NT2/D1 (cell line): ENCODE measurements at regions not wholly inside any gene's neighbourhood (a gene's known extent, or its start where the extent isn't known, plus 50 kb on each side); places are given as distances from the start of the nearest gene placed in this dataset.

Experiments
- DNase-seq: peaks from one replicate; pipeline ENCODE4 v3.0.0-alpha.2; 2011; ENCODE audit warnings: low read depth, low spot score
- H3K27me3 ChIP-seq: 2 replicates; pipeline ENCODE4 v1.6.0; 2011; ENCODE audit warnings: mild to moderate bottlenecking; ENCODE audit not compliant: insufficient read length, insufficient read depth
- H3K36me3 ChIP-seq: 2 replicates; pipeline ENCODE4 v1.6.1; 2011; ENCODE audit warnings: mild to moderate bottlenecking, low read length, mixed read lengths; ENCODE audit not compliant: insufficient read depth, insufficient read length
- H3K4me1 ChIP-seq: 2 replicates; pipeline ENCODE4 v1.5.1; 2011; ENCODE audit not compliant: insufficient read depth, insufficient read length
- H3K4me3 ChIP-seq: 2 replicates; pipeline ENCODE4 v1.5.1; 2011; ENCODE audit warnings: low read depth; ENCODE audit not compliant: insufficient read length
- H3K9ac ChIP-seq: 2 replicates; pipeline ENCODE4 v1.6.0; 2011; ENCODE audit warnings: low read depth; ENCODE audit not compliant: insufficient read length
- H3K9me3 ChIP-seq: 2 replicates; pipeline ENCODE4 v1.5.1; 2011; ENCODE audit warnings: mild to moderate bottlenecking, low read length; ENCODE audit not compliant: insufficient read depth
- SUZ12 ChIP-seq: IDR thresholded peaks from 2 replicates; pipeline ENCODE4 v1.6.1; 2011; ENCODE audit not compliant: insufficient read length, insufficient read depth; ENCODE audit errors: extremely low read depth
- YY1 ChIP-seq: IDR thresholded peaks from 2 replicates; pipeline ENCODE4 v1.6.1; 2011; ENCODE audit not compliant: insufficient read length, insufficient read depth
- ZNF274 ChIP-seq: IDR thresholded peaks from 2 replicates; pipeline ENCODE4 v1.6.1; 2011; ENCODE audit warnings: mild to moderate bottlenecking, low read depth, low read length

DNA sequence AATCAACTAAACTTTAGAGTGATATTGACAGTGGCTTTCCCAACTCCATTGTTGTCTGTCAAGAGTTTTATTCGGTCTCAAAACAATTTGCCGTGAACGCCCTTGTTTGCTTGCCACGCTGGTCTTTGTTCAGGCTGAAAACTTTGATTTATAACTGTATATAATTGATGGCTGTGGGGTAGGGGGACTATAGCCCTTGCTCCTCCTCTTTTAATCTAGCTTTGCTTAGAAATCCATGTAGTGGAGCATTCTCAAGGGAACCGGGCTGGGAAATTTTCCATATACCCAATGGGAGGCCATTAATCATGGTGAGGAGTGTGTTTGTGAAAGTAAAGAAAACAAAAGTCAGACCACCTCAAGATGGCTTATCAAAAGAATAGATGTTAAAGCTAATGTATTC lies 339.8 kb upstream of the RARB start:
- no peak overlapping the region for H3K9ac ChIP-seq
- DNase-seq: no peak
- no peak overlapping the region for H3K4me3 ChIP-seq
- no peaks in the 10 kb centered on the region for H3K27me3 ChIP-seq
- TF ChIP-seq ZNF274: no peak
- TF ChIP-seq YY1: no peak
- TF ChIP-seq SUZ12: no peak
- no peaks in the 10 kb centered on the region for H3K36me3 ChIP-seq
- H3K4me1 ChIP-seq: no peaks in the 10 kb centered on the region
- H3K9me3 ChIP-seq: peaks cover 7% of the 10 kb centered on the region

DNA sequence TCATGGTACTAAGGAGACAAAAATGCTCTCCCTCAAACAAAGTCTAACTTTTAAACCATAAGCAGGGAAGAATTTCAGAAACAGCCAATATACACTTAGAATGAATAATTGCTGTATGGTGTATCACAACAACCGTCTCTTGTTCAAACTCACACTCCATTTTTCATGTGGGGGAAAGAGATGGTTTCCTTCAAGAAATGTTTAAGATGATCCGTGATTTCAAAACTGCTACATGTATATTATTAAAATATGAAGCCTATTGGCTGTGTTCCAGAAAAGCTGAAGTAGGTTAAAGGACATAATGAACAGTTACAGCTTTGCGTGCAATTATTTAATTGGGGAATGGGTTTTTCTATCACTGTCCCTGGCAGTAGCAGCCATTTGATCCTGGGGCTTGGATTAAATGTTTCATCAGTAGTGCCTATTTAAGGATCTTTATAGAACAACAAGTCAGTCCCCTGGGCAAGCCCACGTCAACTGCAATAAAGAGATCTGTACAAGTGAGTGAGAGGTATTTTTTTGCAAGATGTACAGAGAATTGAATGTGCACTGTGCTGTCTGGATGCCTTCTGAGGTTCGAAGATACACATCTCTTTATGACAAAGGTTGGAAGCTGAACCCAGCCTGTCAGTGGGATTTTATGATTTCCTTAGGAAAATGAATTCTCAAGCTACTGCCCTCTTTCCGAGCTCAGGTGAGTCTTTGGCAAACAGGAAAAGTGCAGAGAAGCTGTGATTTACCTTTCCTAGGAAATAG lies 337.2 kb upstream of the RARB start:
- H3K27me3 ChIP-seq: no peaks in the 10 kb centered on the region
- DNase-seq: no peak
- TF ChIP-seq SUZ12 (no peak), ZNF274 (no peak), YY1 (no peak)
- H3K4me1 ChIP-seq: no peaks in the 10 kb centered on the region
- no peak overlapping the region for H3K9ac ChIP-seq
- H3K9me3 ChIP-seq: peaks cover 4% of the 10 kb centered on the region; the same call in 1 of the 2 replicates
- no peak overlapping the region for H3K4me3 ChIP-seq
- no peaks in the 10 kb centered on the region for H3K36me3 ChIP-seq

- no peaks in the 10 kb centered on the region for H3K36me3 ChIP-seq
- no peaks in the 10 kb centered on the region for H3K27me3 ChIP-seq
- no peak for DNase-seq
- no peak overlapping the region for H3K9ac ChIP-seq
- no peaks in the 10 kb centered on the region for H3K4me1 ChIP-seq
- no peaks in the 10 kb centered on the region for H3K9me3 ChIP-seq
- no peak overlapping the region for H3K4me3 ChIP-seq
- TF ChIP-seq ZNF274 (no peak), YY1 (no peak), SUZ12 (no peak)
These were observed 336.1 kb upstream of the RARB start for GRCh38 chr3:25091934-25092333.

- Histone ChIP-seq H3K27me3 (no peaks in the 10 kb centered on the region), H3K4me1 (no peaks in the 10 kb centered on the region), H3K9ac (no peak overlapping the region), H3K9me3 (no peaks in the 10 kb centered on the region), H3K36me3 (no peaks in the 10 kb centered on the region), H3K4me3 (no peak overlapping the region)
- TF ChIP-seq YY1 (no peak), ZNF274 (no peak), SUZ12 (no peak)
- no peak for DNase-seq
These were observed 333.0 kb upstream of the RARB start for GRCh38 chr3:25094932-25095685.

DNA sequence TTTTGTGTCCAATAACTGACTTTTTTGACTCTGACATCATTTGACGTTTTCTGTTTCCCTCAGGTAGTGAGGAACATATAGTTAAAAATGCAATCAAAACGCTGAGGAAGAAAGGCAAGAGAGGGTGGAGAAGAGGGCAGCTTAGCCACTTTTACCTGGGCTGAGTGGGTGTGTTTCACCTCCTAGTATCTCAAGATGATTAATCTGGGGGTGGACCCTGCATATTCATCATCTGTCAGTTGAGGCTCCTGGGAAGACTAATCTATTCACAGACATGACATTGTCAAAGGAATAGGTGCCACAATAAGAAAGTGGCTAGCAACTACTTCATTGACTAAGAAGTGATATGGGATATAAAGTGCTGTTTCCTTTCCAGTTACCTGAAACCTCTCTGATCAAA lies 331.5 kb upstream of the RARB start:
- TF ChIP-seq ZNF274 (no peak), YY1 (no peak), SUZ12 (no peak)
- H3K27me3 ChIP-seq: no peaks in the 10 kb centered on the region
- DNase-seq: no peak
- no peaks in the 10 kb centered on the region for H3K36me3 ChIP-seq
- no peak overlapping the region for H3K4me3 ChIP-seq
- no peaks in the 10 kb centered on the region for H3K4me1 ChIP-seq
- no peak overlapping the region for H3K9ac ChIP-seq
- H3K9me3 ChIP-seq: no peaks in the 10 kb centered on the region

- H3K27me3 ChIP-seq: no peaks in the 10 kb centered on the region
- H3K4me3 ChIP-seq: no peak overlapping the region
- no peaks in the 10 kb centered on the region for H3K36me3 ChIP-seq
- no peak for DNase-seq
- H3K4me1 ChIP-seq: no peaks in the 10 kb centered on the region
- no peaks in the 10 kb centered on the region for H3K9me3 ChIP-seq
- no peak for TF ChIP-seq ZNF274
- no peak for TF ChIP-seq SUZ12
- no peak for TF ChIP-seq YY1
- H3K9ac ChIP-seq: no peak overlapping the region
These were observed 331.0 kb upstream of the RARB start for GRCh38 chr3:25097023-25097422.

- Histone ChIP-seq H3K9me3 (no peaks in the 10 kb centered on the region), H3K4me3 (no peak overlapping the region), H3K9ac (no peak overlapping the region), H3K27me3 (no peaks in the 10 kb centered on the region), H3K36me3 (no peaks in the 10 kb centered on the region), H3K4me1 (no peaks in the 10 kb centered on the region)
- DNase-seq: no peak
- no peak for TF ChIP-seq YY1
- no peak for TF ChIP-seq SUZ12
- no peak for TF ChIP-seq ZNF274
These were observed 328.4 kb upstream of the RARB start for GRCh38 chr3:25099666-25100065.
